Smooth muscle cell (in vitro differentiated cells): ENCODE measurements at regions not wholly inside any gene's neighbourhood (a gene's known extent, or its start where the extent isn't known, plus 50 kb on each side); places are given as distances from the start of the nearest gene placed in this dataset.

Experiments used
- DNase-seq: peaks from one replicate; lab custom pipeline; 2025; ENCODE audit not compliant: unreplicated experiment; lab: John Stamatoyannopoulos, UW
- H2AFZ ChIP-seq: fragments of 200-600 bp; sonication (generic); 2 replicates; pipeline ENCODE4 v1.6.0; 2016; ENCODE audit warnings: antibody characterized with exemption, low read depth, mild to moderate bottlenecking
- H3F3A ChIP-seq: fragments of 200-600 bp; sonication (generic); 2 replicates; pipeline ENCODE4 v1.6.0; 2017; ENCODE audit warnings: antibody characterized with exemption, low read depth
- H3K27ac ChIP-seq: fragments of 200-600 bp; sonication (generic); 2 replicates; pipeline ENCODE4 v1.5.1; 2016; ENCODE audit warnings: low read depth, mild to moderate bottlenecking
- H3K27me3 ChIP-seq: fragments of 200-600 bp; sonication (generic); 2 replicates; pipeline ENCODE4 v1.6.1; 2016; ENCODE audit warnings: low read depth, mild to moderate bottlenecking
- H3K36me3 ChIP-seq: fragments of 200-600 bp; sonication (generic); 2 replicates; pipeline ENCODE4 v1.5.1; 2016; ENCODE audit warnings: low read depth
- H3K4me1 ChIP-seq: fragments of 200-600 bp; sonication (generic); 2 replicates; pipeline ENCODE4 v1.5.1; 2016; ENCODE audit warnings: low read depth
- H3K4me2 ChIP-seq: fragments of 200-600 bp; sonication (generic); 2 replicates; pipeline ENCODE4 v1.6.0; 2016; ENCODE audit warnings: mild to moderate bottlenecking
- H3K4me3 ChIP-seq: fragments of 200-600 bp; sonication (generic); 2 replicates; pipeline ENCODE4 v1.5.1; 2016; ENCODE audit warnings: mild to moderate bottlenecking
- H3K79me2 ChIP-seq: fragments of 200-600 bp; sonication (generic); 2 replicates; pipeline ENCODE4 v1.6.0; 2016; ENCODE audit warnings: low read depth, mild to moderate bottlenecking
- H3K9ac ChIP-seq: fragments of 200-600 bp; sonication (generic); 2 replicates; pipeline ENCODE4 v1.6.0; 2016; ENCODE audit warnings: low read depth
- H3K9me3 ChIP-seq: fragments of 200-600 bp; sonication (generic); replicated peaks from 2 replicates; pipeline ENCODE4 v1.5.1; 2016; ENCODE audit warnings: low read depth
- H4K20me1 ChIP-seq: fragments of 200-600 bp; sonication (generic); 2 replicates; pipeline ENCODE4 v1.6.0; 2016; ENCODE audit warnings: low read depth
- CTCF ChIP-seq: fragments of 200-600 bp; sonication (generic); IDR thresholded peaks from 2 replicates; pipeline ENCODE4 v1.5.1; 2017; ENCODE audit warnings: borderline replicate concordance, mild to moderate bottlenecking, antibody characterized with exemption; ENCODE audit not compliant: insufficient read depth, poor library complexity, severe bottlenecking
- WGBS: methylation state at CpG from one replicate; pipeline ENCODE4 v1.1.7; 2016; ENCODE audit warnings: low lambda C conversion rate; 5-methylcytosine and 5-hydroxymethylcytosine counted together

- Histone ChIP-seq H3K79me2 (no peaks in the 10 kb centered on the region), H3K9ac (no peak overlapping the region), H3K27ac (no peak overlapping the region), H3K27me3 (no peaks in the 10 kb centered on the region), H3K4me3 (no peak overlapping the region), H3K36me3 (no peaks in the 10 kb centered on the region), H3K4me2 (no peak overlapping the region), H3K4me1 (no peaks in the 10 kb centered on the region), H2AFZ (no peak overlapping the region), H3K9me3 (no peaks in the 10 kb centered on the region), H4K20me1 (no peaks in the 10 kb centered on the region), H3F3A (no peaks in the 10 kb centered on the region)
- DNase-seq = no peak
- WGBS = 92% methylated on average over 10 of the region's 10 CpGs
- no peak for TF ChIP-seq CTCF
These were observed 84.3 kb upstream of the SLC1A3 start for GRCh38 chr5:36521838-36522745.

GRCh38 chr5:36522746-36523065 lies 83.7 kb upstream of the SLC1A3 start:
- DNase-seq = no peak
- TF ChIP-seq CTCF = no peak
- Histone ChIP-seq H3K27me3 (no peaks in the 10 kb centered on the region), H3F3A (no peaks in the 10 kb centered on the region), H3K4me2 (no peak overlapping the region), H3K9me3 (no peaks in the 10 kb centered on the region), H4K20me1 (no peaks in the 10 kb centered on the region), H3K79me2 (no peaks in the 10 kb centered on the region), H3K36me3 (no peaks in the 10 kb centered on the region), H3K27ac (no peak overlapping the region), H3K9ac (no peak overlapping the region), H3K4me1 (no peaks in the 10 kb centered on the region), H3K4me3 (no peak overlapping the region), H2AFZ (no peak overlapping the region)
- WGBS = 95% methylated on average over 5 of the region's 5 CpGs

GRCh38 chr5:36523450-36523849 lies 83.0 kb upstream of the SLC1A3 start:
- WGBS = 90% methylated on average over 5 of the region's 5 CpGs

More at GRCh38 chr5:36523450-36523849, 83.0 kb upstream of the SLC1A3 start:
- Histone ChIP-seq H2AFZ (no peak overlapping the region), H3K4me1 (no peaks in the 10 kb centered on the region), H3F3A (no peaks in the 10 kb centered on the region), H3K4me3 (no peak overlapping the region), H3K36me3 (no peaks in the 10 kb centered on the region), H4K20me1 (no peaks in the 10 kb centered on the region), H3K27me3 (no peaks in the 10 kb centered on the region), H3K79me2 (no peaks in the 10 kb centered on the region), H3K27ac (no peak overlapping the region), H3K9me3 (no peaks in the 10 kb centered on the region), H3K9ac (no peak overlapping the region), H3K4me2 (no peak overlapping the region)
- no peak for DNase-seq
- no peak for TF ChIP-seq CTCF
